ENCODE measurements at regions not wholly inside any gene's neighbourhood (a gene's known extent, or its start where the extent isn't known, plus 50 kb on each side); places are given as distances from the start of the nearest gene placed in this dataset.

- Mint-ChIP-seq H3K9me3 (peaks cover 5% of the 10 kb centered on the region), H3K36me3 (ENCODE audit: low read depth) (no peaks in the 10 kb centered on the region), H3K27ac (no peak overlapping the region), H3K4me1 (no peaks in the 10 kb centered on the region), H3K27me3 (no peaks in the 10 kb centered on the region), H3K4me3 (no peak overlapping the region)
- ATAC-seq (replicated peaks) = no peak
Observed at GRCh38 chr18:71899707-71900472, 644.3 kb downstream of the CBLN2 start.

- H3K4me1 Mint-ChIP-seq = no peaks in the 10 kb centered on the region
- no peak overlapping the region for H3K4me3 Mint-ChIP-seq
- no peaks in the 10 kb centered on the region for H3K36me3 Mint-ChIP-seq (ENCODE audit: low read depth)
- ATAC-seq (replicated peaks) = no peak
- H3K27me3 Mint-ChIP-seq = no peaks in the 10 kb centered on the region
- peaks cover 5% of the 10 kb centered on the region for H3K9me3 Mint-ChIP-seq
- no peak overlapping the region for H3K27ac Mint-ChIP-seq
Observed at GRCh38 chr18:71899183-71899582, 645.0 kb downstream of the CBLN2 start.

- H3K4me1 Mint-ChIP-seq = no peaks in the 10 kb centered on the region
- no peaks in the 10 kb centered on the region for H3K36me3 Mint-ChIP-seq (ENCODE audit: low read depth)
- peaks cover 6% of the 10 kb centered on the region for H3K9me3 Mint-ChIP-seq
- H3K4me3 Mint-ChIP-seq = no peak overlapping the region
- no peak for ATAC-seq (replicated peaks)
- no peaks in the 10 kb centered on the region for H3K27me3 Mint-ChIP-seq
- no peak overlapping the region for H3K27ac Mint-ChIP-seq
Observed at GRCh38 chr18:71887509-71887908, 656.6 kb downstream of the CBLN2 start.

- Mint-ChIP-seq H3K27me3 (no peaks in the 10 kb centered on the region), H3K4me3 (no peak overlapping the region), H3K27ac (no peak overlapping the region), H3K9me3 (peaks cover 10% of the 10 kb centered on the region), H3K4me1 (no peaks in the 10 kb centered on the region), H3K36me3 (ENCODE audit: low read depth) (no peaks in the 10 kb centered on the region)
- ATAC-seq (replicated peaks) = no peak
Observed at GRCh38 chr18:71878226-71878625, 665.9 kb downstream of the CBLN2 start.

- no peak overlapping the region for H3K27ac Mint-ChIP-seq
- no peak for ATAC-seq (replicated peaks)
Observed at GRCh38 chr18:71873695-71874094, 670.4 kb downstream of the CBLN2 start.

DNA sequence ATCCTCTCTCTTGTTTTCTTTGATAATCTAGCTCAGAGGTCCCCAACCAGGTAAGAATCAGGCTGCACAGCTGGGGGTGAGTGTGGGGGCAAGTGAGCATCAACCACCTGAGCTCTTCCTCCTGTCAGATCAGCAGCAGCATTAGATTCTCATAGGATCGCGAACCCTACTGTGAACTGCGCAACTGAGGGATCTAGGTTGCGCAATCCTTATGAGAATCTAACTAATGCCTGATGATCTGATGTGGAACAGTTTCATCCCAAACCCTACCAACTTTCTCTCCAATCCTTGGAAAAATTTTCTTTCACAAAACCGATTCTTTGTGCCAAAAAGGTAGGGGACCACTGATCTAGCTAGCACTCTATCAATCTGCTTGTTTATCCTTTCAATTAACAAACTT lies 678.3 kb downstream of the CBLN2 start:
- no peaks in the 10 kb centered on the region for H3K27me3 Mint-ChIP-seq
- H3K27ac Mint-ChIP-seq = no peak overlapping the region
- peaks cover 11% of the 10 kb centered on the region for H3K9me3 Mint-ChIP-seq
- H3K36me3 Mint-ChIP-seq (ENCODE audit: low read depth) = no peaks in the 10 kb centered on the region
- H3K4me1 Mint-ChIP-seq = no peaks in the 10 kb centered on the region
- H3K4me3 Mint-ChIP-seq = no peak overlapping the region
- ATAC-seq (replicated peaks) = no peak

More at GRCh38 chr18:71873695-71874094, 670.4 kb downstream of the CBLN2 start:
- Mint-ChIP-seq H3K36me3 (ENCODE audit: low read depth) (no peaks in the 10 kb centered on the region), H3K4me1 (no peaks in the 10 kb centered on the region), H3K9me3 (peaks cover 15% of the 10 kb centered on the region), H3K27me3 (no peaks in the 10 kb centered on the region), H3K4me3 (no peak overlapping the region)

DNA sequence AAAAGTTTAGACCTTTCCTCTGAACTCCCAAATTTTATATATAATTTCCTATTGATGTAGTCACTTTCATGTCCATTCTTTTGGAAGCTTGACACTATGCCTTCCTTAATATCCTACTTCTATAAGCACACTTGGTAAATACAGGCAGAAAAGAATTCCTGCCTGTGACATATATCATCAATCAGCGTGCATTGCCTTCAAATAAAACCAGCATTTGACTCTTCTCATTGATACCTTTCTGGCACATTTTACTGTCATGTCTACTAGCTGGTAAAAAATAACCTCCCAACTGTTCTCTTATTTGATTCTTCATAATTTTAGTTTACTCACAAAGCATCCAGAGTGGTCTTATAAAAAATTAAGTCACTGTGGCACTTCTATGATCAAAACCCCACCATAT lies 693.5 kb downstream of the CBLN2 start:
- ATAC-seq (replicated peaks) = no peak
- Mint-ChIP-seq H3K4me3 (no peak overlapping the region), H3K9me3 (peaks cover 13% of the 10 kb centered on the region), H3K27me3 (no peaks in the 10 kb centered on the region), H3K36me3 (ENCODE audit: low read depth) (no peaks in the 10 kb centered on the region), H3K27ac (no peak overlapping the region), H3K4me1 (no peaks in the 10 kb centered on the region)

DNA sequence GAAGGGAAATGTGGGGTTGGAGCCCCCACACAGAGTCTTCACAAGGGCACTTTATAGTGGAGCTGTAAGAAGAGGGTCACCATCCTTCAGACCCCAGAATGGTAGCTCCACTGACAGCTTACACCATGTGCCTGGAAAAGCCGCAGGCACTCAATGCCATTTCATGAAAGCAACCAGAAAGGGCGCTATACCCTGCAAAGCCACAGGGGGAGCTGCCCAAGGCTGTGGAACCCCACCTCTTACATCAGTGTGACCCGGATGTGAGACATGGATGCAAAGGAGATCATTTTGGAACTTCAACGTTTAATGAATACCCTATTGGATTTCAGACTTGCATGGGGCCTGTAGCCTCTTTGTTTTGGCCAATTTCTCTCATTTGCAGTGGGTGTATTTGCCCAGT lies 694.7 kb downstream of the CBLN2 start:
- Mint-ChIP-seq H3K4me3 (no peak overlapping the region), H3K27me3 (no peaks in the 10 kb centered on the region), H3K36me3 (ENCODE audit: low read depth) (no peaks in the 10 kb centered on the region), H3K4me1 (no peaks in the 10 kb centered on the region), H3K9me3 (peaks cover 10% of the 10 kb centered on the region), H3K27ac (no peak overlapping the region)
- no peak for ATAC-seq (replicated peaks)

GRCh38 chr18:71846716-71847115 lies 697.4 kb downstream of the CBLN2 start:
- no peaks in the 10 kb centered on the region for H3K4me1 Mint-ChIP-seq
- no peaks in the 10 kb centered on the region for H3K36me3 Mint-ChIP-seq (ENCODE audit: low read depth)
- H3K4me3 Mint-ChIP-seq = no peak overlapping the region
- no peak for ATAC-seq (replicated peaks)
- peaks cover 10% of the 10 kb centered on the region for H3K9me3 Mint-ChIP-seq
- no peaks in the 10 kb centered on the region for H3K27me3 Mint-ChIP-seq
- H3K27ac Mint-ChIP-seq = no peak overlapping the region

GRCh38 chr18:71844814-71845213 lies 699.3 kb downstream of the CBLN2 start:
- peaks cover 10% of the 10 kb centered on the region for H3K9me3 Mint-ChIP-seq
- no peaks in the 10 kb centered on the region for H3K4me1 Mint-ChIP-seq
- H3K27me3 Mint-ChIP-seq = no peaks in the 10 kb centered on the region
- H3K27ac Mint-ChIP-seq = no peak overlapping the region
- no peak overlapping the region for H3K4me3 Mint-ChIP-seq
- H3K36me3 Mint-ChIP-seq (ENCODE audit: low read depth) = no peaks in the 10 kb centered on the region
- no peak for ATAC-seq (replicated peaks)

- Mint-ChIP-seq H3K27me3 (no peaks in the 10 kb centered on the region), H3K9me3 (peaks cover 4% of the 10 kb centered on the region), H3K4me1 (no peaks in the 10 kb centered on the region), H3K36me3 (ENCODE audit: low read depth) (no peaks in the 10 kb centered on the region), H3K4me3 (no peak overlapping the region), H3K27ac (no peak overlapping the region)
- ATAC-seq (replicated peaks) = no peak
Observed at GRCh38 chr18:71842666-71843065, 701.5 kb downstream of the CBLN2 start.

DNA sequence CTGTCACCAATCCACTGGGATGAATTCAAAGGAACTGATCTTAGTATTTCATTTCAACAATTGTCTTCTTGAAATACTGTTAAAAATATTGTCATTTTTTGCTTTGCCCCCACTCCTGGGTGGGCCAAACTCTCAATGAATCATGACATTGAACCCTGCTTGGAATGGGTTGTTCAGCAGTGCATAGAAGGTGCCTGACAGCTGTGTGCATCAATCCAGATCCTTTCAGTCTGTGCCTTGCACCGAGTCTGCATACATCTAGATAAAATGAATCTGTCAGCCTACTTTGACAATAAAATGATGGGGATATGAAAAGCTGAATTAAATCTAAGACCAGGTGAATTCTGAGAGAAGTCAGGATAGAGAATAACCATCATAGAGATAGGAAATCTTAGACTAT lies 706.6 kb downstream of the CBLN2 start:
- Mint-ChIP-seq H3K27me3 (no peaks in the 10 kb centered on the region), H3K4me3 (no peak overlapping the region), H3K4me1 (no peaks in the 10 kb centered on the region), H3K27ac (no peak overlapping the region), H3K36me3 (ENCODE audit: low read depth) (no peaks in the 10 kb centered on the region), H3K9me3 (no peaks in the 10 kb centered on the region)
- no peak for ATAC-seq (replicated peaks)

GRCh38 chr18:71832946-71833617 lies 711.1 kb downstream of the CBLN2 start:
- Mint-ChIP-seq H3K4me3 (no peak overlapping the region), H3K27ac (no peak overlapping the region), H3K9me3 (no peaks in the 10 kb centered on the region), H3K27me3 (no peaks in the 10 kb centered on the region), H3K4me1 (no peaks in the 10 kb centered on the region), H3K36me3 (ENCODE audit: low read depth) (no peaks in the 10 kb centered on the region)
- no peak for ATAC-seq (replicated peaks)

GRCh38 chr18:71831039-71831438 lies 713.1 kb downstream of the CBLN2 start:
- Mint-ChIP-seq H3K27ac (no peak overlapping the region), H3K4me3 (no peak overlapping the region), H3K4me1 (no peaks in the 10 kb centered on the region), H3K27me3 (no peaks in the 10 kb centered on the region), H3K36me3 (ENCODE audit: low read depth) (no peaks in the 10 kb centered on the region), H3K9me3 (peaks cover 3% of the 10 kb centered on the region)
- ATAC-seq (replicated peaks) = no peak

DNA sequence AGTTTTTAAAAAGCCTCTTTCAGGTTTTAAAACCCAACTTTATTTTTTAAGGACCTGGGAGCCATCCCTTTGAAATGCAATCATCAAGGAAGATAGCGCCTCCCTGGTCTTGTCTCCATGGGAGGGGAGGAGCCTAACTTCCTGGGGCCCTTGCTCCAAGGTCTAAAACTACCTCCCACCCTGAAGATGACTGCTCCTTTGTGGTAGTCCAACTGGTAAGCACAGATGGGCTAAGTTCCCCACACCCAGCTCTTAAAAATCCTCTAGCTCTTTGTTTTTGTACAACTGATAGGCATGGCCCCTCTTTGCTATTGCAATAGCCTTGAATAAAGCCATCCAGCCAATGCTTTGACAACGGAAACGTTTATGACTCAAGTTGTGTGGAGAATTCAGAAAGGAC lies 716.8 kb downstream of the CBLN2 start:
- peaks cover 7% of the 10 kb centered on the region for H3K9me3 Mint-ChIP-seq
- H3K4me3 Mint-ChIP-seq = no peak overlapping the region
- ATAC-seq (replicated peaks) = no peak
- no peak overlapping the region for H3K27ac Mint-ChIP-seq
- H3K36me3 Mint-ChIP-seq (ENCODE audit: low read depth) = no peaks in the 10 kb centered on the region
- H3K4me1 Mint-ChIP-seq = no peaks in the 10 kb centered on the region
- H3K27me3 Mint-ChIP-seq = no peaks in the 10 kb centered on the region

Data from activated T-helper 17 cell treated with anti-CD3 and anti-CD28 coated beads, Interleukin-2, amount 50 U/mL, for 72 hours (primary cell).